K562 (cell line): ENCODE measurements at regions not wholly inside any gene's neighbourhood (a gene's known extent, or its start where the extent isn't known, plus 50 kb on each side); places are given as distances from the start of the nearest gene placed in this dataset.

ENCODE experiments used
- ATF1 ChIP-seq, 2 experiments: fragments of 450-650 bp in 1 of 2; IDR thresholded peaks; 2 replicates each; pipeline ENCODE4 v1.6.1; 2016; ENCODE audit warnings: missing compliant biosample characterization in 1 of 2, missing genetic modification characterization in 1 of 2
- CLOCK ChIP-seq: fragments of 250-450 bp; sonication (Bioruptor Pico); IDR thresholded peaks from 2 replicates; pipeline ENCODE4 v1.4.0; 2020; ENCODE audit warnings: mild to moderate bottlenecking, moderate library complexity, borderline replicate concordance
- HMBOX1 ChIP-seq: sonication (generic); IDR thresholded peaks from 2 replicates; pipeline ENCODE4 v1.6.1; 2016
- HMG20A ChIP-seq: fragments of 450-650 bp; formaldehyde crosslinking; conservative IDR thresholded peaks from 2 replicates; pipeline ENCODE4 v1.4.0; 2020; ENCODE audit warnings: mild to moderate bottlenecking, mixed read lengths
- LEF1 ChIP-seq: fragments of 450-650 bp; IDR thresholded peaks from 2 replicates; pipeline ENCODE4 v1.6.1; 2016; ENCODE audit warnings: mild to moderate bottlenecking
- TCF7L2 ChIP-seq: fragments of 150-350 bp; IDR thresholded peaks from 2 replicates; pipeline ENCODE4 v1.6.1; 2016; ENCODE audit warnings: low read depth, mild to moderate bottlenecking, low read length, moderate library complexity
- TRIM24 ChIP-seq, 2 experiments: fragments of 450-650 bp; IDR thresholded peaks; 2 replicates each; pipeline ENCODE4 v1.6.1; 2016
- ZBTB7A ChIP-seq: IDR thresholded peaks from 2 replicates; pipeline ENCODE4 v1.6.1; 2011; ENCODE audit warnings: low read depth, mild to moderate bottlenecking, low read length, moderate library complexity, borderline replicate concordance; ENCODE audit not compliant: control insufficient read depth
- ZNF133 ChIP-seq: fragments of 250-450 bp; sonication (Bioruptor Pico); IDR thresholded peaks from 2 replicates; pipeline ENCODE4 v1.4.0; 2020; ENCODE audit warnings: mild to moderate bottlenecking
- ZNF354B ChIP-seq: fragments of 250-450 bp; sonication (Bioruptor Pico); IDR thresholded peaks from 2 replicates; pipeline ENCODE4 v1.4.0; 2020
- ZNF57 ChIP-seq: fragments of 450-650 bp; formaldehyde crosslinking; IDR thresholded peaks from 2 replicates; pipeline ENCODE4 v1.4.0; 2020; ENCODE audit warnings: mild to moderate bottlenecking, moderate library complexity
- ZNF699 ChIP-seq: fragments of 250-450 bp; sonication (Bioruptor Pico); IDR thresholded peaks from 2 replicates; pipeline ENCODE4 v1.8.0; 2021; ENCODE audit warnings: mild to moderate bottlenecking, moderate library complexity; ENCODE audit not compliant: insufficient replicate concordance
- ZNF75A ChIP-seq: fragments of 450-650 bp; formaldehyde crosslinking; IDR thresholded peaks from 2 replicates; pipeline ENCODE4 v1.4.0; 2020; ENCODE audit warnings: mild to moderate bottlenecking
- ZNF764 ChIP-seq: fragments of 250-450 bp; sonication (Bioruptor Pico); IDR thresholded peaks from 2 replicates; pipeline ENCODE4 v1.4.0; 2020; ENCODE audit warnings: low read depth, mild to moderate bottlenecking, moderate library complexity
- TF ChIP-seq, protein P1 (sequence below): fragments of 250-450 bp; sonication (Bioruptor Pico); IDR thresholded peaks from 2 replicates; pipeline ENCODE4 v1.9.0; 2021; ENCODE audit warnings: mild to moderate bottlenecking
- TF ChIP-seq, protein P2 (sequence below), 2 experiments: fragments of 450-650 bp; formaldehyde crosslinking in 1 of 2; IDR thresholded peaks; 2 replicates each; pipeline versions ENCODE4 v1.4.0 to v1.6.1; 2014 to 2020; ENCODE audit warnings: mild to moderate bottlenecking in 2 of 2, borderline replicate concordance in 1 of 2, low read depth in 1 of 2

DNA sequence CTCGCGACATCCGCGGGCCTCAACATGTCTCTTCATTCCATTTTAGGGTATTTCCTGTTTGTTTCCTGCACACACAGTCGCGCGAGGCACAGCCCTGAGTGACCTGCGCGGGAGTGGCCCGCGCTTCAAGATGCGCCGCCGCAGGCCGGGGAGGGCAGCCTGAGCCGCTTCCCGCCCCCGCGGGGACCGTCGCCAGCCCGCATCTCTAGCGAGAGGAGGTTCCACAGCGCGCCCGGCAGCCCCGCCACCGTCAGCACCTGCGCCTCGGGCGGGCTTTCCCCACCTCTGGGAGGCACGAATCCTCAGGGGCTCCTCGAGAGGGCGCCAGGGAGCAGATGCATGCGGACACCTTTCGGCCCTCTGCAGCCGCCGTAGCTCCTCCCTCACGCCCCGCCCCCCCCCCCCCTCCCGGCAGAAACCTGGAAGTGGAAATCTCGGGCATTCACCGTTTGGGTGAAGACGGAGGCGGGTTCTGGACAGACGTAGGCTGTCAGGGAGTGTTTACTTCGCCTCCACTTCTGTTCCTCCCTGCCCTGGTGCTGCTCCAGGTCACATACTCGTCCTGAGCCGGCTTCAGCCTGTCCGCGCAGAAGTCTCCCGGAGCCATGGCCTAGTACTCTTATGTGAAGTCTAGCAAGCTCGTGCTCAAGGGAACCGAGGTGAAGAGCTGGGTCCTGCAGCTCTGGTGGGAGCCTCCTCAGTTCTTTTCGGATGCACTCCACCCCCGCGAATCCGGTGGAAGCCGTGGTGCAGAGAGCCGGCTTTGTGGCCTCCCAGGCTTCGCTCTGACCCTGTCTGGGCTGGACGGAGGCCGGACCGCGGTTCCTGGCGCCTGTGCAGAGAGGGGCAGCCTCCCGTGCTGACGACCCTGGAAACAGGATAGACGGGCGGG lies 880.5 kb upstream of the DEFB115 start (continued):
- TF ChIP-seq, protein P1, sequence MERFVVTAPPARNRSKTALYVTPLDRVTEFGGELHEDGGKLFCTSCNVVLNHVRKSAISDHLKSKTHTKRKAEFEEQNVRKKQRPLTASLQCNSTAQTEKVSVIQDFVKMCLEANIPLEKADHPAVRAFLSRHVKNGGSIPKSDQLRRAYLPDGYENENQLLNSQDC (CRISPR knock-in tag), result no peak
- TF ChIP-seq TCF7L2 (no peak), ZNF57 (no peak), ZNF133 (CRISPR knock-in tag) (no peak), ZBTB7A (peak; percentile 35; the same call in 1 of the 2 replicates), ZNF75A (CRISPR knock-in tag) (no peak), ZNF764 (no peak), TRIM24 (IDR thresholded peaks at IDR 0.05) (no peak), ATF1 (CRISPR knock-in tag; IDR thresholded peaks at IDR 0.05) (no peak), ATF1 (tag; IDR thresholded peaks at IDR 0.05) (peak; percentile 60), CLOCK (CRISPR knock-in tag) (no peak), LEF1 (no peak), HMBOX1 (no peak), HMG20A (no peak), ZNF354B (CRISPR knock-in tag) (no peak), ZNF699 (CRISPR knock-in tag) (no peak)
- TF ChIP-seq, protein P2, sequence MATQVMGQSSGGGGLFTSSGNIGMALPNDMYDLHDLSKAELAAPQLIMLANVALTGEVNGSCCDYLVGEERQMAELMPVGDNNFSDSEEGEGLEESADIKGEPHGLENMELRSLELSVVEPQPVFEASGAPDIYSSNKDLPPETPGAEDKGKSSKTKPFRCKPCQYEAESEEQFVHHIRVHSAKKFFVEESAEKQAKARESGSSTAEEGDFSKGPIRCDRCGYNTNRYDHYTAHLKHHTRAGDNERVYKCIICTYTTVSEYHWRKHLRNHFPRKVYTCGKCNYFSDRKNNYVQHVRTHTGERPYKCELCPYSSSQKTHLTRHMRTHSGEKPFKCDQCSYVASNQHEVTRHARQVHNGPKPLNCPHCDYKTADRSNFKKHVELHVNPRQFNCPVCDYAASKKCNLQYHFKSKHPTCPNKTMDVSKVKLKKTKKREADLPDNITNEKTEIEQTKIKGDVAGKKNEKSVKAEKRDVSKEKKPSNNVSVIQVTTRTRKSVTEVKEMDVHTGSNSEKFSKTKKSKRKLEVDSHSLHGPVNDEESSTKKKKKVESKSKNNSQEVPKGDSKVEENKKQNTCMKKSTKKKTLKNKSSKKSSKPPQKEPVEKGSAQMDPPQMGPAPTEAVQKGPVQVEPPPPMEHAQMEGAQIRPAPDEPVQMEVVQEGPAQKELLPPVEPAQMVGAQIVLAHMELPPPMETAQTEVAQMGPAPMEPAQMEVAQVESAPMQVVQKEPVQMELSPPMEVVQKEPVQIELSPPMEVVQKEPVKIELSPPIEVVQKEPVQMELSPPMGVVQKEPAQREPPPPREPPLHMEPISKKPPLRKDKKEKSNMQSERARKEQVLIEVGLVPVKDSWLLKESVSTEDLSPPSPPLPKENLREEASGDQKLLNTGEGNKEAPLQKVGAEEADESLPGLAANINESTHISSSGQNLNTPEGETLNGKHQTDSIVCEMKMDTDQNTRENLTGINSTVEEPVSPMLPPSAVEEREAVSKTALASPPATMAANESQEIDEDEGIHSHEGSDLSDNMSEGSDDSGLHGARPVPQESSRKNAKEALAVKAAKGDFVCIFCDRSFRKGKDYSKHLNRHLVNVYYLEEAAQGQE (IDR thresholded peaks at IDR 0.05; ENCODE audit: borderline replicate concordance), result no peak
- TF ChIP-seq, protein P2 (CRISPR knock-in tag; IDR thresholded peaks at IDR 0.05; ENCODE audit: low read depth), result no peak
